Globus pallidus (tissue), 1 donor: ENCODE measurements at regions not wholly inside any gene's neighbourhood (a gene's known extent, or its start where the extent isn't known, plus 50 kb on each side); places are given as distances from the start of the nearest gene placed in this dataset.

ENCODE experiments used
- DNase-seq: peaks from one replicate; pipeline ENCODE4 v3.0.0-alpha.2; 2015; ENCODE audit warnings: low spot score

- no peak for DNase-seq
These were observed 160.4 kb upstream of the SYT6 start for GRCh38 chr1:114314098-114314497.

- DNase-seq, result no peak
These were observed 157.1 kb upstream of the SYT6 start for GRCh38 chr1:114310695-114311271.

- no peak for DNase-seq
These were observed 149.2 kb upstream of the SYT6 start for GRCh38 chr1:114302821-114303220.

GRCh38 chr1:114299331-114299975 is 145.8 kb upstream of the SYT6 start:
- no peak for DNase-seq

GRCh38 chr1:114298008-114298407 is 144.3 kb upstream of the SYT6 start:
- DNase-seq, result no peak

- DNase-seq, result no peak
These were observed 142.7 kb upstream of the SYT6 start for GRCh38 chr1:114296413-114296812.

GRCh38 chr1:114295321-114295720 is 141.7 kb upstream of the SYT6 start:
- DNase-seq, result no peak

- no peak for DNase-seq
These were observed 139.2 kb upstream of the SYT6 start for GRCh38 chr1:114292835-114293234.

GRCh38 chr1:114292194-114292593 is 138.5 kb upstream of the SYT6 start:
- DNase-seq, result no peak

- no peak for DNase-seq
These were observed 137.1 kb upstream of the SYT6 start for GRCh38 chr1:114290776-114291175.

GRCh38 chr1:114290341-114290740 is 136.7 kb upstream of the SYT6 start:
- no peak for DNase-seq

GRCh38 chr1:114289824-114290223 is 136.2 kb upstream of the SYT6 start:
- DNase-seq, result no peak

- DNase-seq, result no peak
These were observed 135.6 kb upstream of the SYT6 start for GRCh38 chr1:114289306-114289705.

- no peak for DNase-seq
These were observed 133.3 kb upstream of the SYT6 start for GRCh38 chr1:114286960-114287359.

- DNase-seq, result no peak
These were observed 132.5 kb upstream of the SYT6 start for GRCh38 chr1:114286179-114286578.

- DNase-seq, result peak; percentile 81
These were observed 129.2 kb upstream of the SYT6 start for GRCh38 chr1:114282751-114283403.

GRCh38 chr1:114278911-114279310 is 125.2 kb upstream of the SYT6 start:
- DNase-seq, result no peak

- DNase-seq, result no peak
These were observed 124.8 kb upstream of the SYT6 start for GRCh38 chr1:114278430-114278829.

- DNase-seq, result peak; percentile 57
These were observed 121.1 kb upstream of the SYT6 start for GRCh38 chr1:114274621-114275317.

- no peak for DNase-seq
These were observed 118.9 kb upstream of the SYT6 start for GRCh38 chr1:114272593-114272992.

- DNase-seq, result no peak
These were observed 117.0 kb upstream of the SYT6 start for GRCh38 chr1:114270718-114271117.

GRCh38 chr1:114270282-114270681 is 116.6 kb upstream of the SYT6 start:
- DNase-seq, result no peak

GRCh38 chr1:114269539-114269938 is 115.9 kb upstream of the SYT6 start:
- DNase-seq, result no peak
